ENCODE measurements at regions not wholly inside any gene's neighbourhood (a gene's known extent, or its start where the extent isn't known, plus 50 kb on each side); places are given as distances from the start of the nearest gene placed in this dataset.

DNA sequence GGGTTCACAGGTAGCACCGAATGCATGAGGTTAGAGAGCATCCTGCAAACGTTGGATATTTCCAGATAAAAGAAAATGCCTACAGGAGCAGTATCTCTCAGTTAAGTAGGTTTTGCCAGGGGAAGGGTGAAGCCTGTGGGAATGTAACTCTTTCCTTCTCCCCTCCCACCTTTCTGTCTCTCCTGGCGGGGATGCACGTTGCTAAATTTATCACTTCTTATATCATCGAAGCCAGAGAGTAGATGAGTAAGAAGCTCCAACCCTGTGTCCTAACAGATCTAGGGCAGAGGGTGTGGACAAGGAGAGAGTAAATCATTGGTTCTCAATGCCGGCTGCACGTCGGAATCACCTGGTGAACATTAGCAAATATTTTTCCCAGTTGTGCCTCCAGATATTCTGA, 457.5 kb downstream of the ENC1 start:
- TF ChIP-seq, protein P1, sequence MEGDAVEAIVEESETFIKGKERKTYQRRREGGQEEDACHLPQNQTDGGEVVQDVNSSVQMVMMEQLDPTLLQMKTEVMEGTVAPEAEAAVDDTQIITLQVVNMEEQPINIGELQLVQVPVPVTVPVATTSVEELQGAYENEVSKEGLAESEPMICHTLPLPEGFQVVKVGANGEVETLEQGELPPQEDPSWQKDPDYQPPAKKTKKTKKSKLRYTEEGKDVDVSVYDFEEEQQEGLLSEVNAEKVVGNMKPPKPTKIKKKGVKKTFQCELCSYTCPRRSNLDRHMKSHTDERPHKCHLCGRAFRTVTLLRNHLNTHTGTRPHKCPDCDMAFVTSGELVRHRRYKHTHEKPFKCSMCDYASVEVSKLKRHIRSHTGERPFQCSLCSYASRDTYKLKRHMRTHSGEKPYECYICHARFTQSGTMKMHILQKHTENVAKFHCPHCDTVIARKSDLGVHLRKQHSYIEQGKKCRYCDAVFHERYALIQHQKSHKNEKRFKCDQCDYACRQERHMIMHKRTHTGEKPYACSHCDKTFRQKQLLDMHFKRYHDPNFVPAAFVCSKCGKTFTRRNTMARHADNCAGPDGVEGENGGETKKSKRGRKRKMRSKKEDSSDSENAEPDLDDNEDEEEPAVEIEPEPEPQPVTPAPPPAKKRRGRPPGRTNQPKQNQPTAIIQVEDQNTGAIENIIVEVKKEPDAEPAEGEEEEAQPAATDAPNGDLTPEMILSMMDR (conservative IDR thresholded peaks at IDR 0.05; ENCODE audit: low read depth, low read length), result no peak
- TF ChIP-seq EZH2phosphoT487 (IDR thresholded peaks at IDR 0.05; ENCODE audit: borderline replicate concordance, low read length) (no peak), EZH2 (IDR thresholded peaks at IDR 0.05; ENCODE audit: low read length, unreplicated experiment) (no peak)
